ENCODE measurements at regions not wholly inside any gene's neighbourhood (a gene's known extent, or its start where the extent isn't known, plus 50 kb on each side); places are given as distances from the start of the nearest gene placed in this dataset.

GRCh38 chr2:56009758-56010458 is 86.3 kb upstream of the EFEMP1 start:
- H3K27ac ChIP-seq = no peak overlapping the region

GRCh38 chr2:56011624-56012023 is 88.0 kb upstream of the EFEMP1 start:
- no peak overlapping the region for H3K27ac ChIP-seq
- TF ChIP-seq ZFX (IDR thresholded peaks at IDR 0.05; ENCODE audit: borderline replicate concordance) (no peak), CTCF (IDR thresholded peaks at IDR 0.05) (no peak)

More at GRCh38 chr2:56009758-56010458, 86.3 kb upstream of the EFEMP1 start:
- TF ChIP-seq CTCF (IDR thresholded peaks at IDR 0.05) (peak; percentile 79), ZFX (IDR thresholded peaks at IDR 0.05; ENCODE audit: borderline replicate concordance) (no peak)

GRCh38 chr2:56012221-56012765 is 88.7 kb upstream of the EFEMP1 start:
- no peak for TF ChIP-seq ZFX (IDR thresholded peaks at IDR 0.05; ENCODE audit: borderline replicate concordance)
- TF ChIP-seq CTCF (IDR thresholded peaks at IDR 0.05) = no peak

GRCh38 chr2:56013475-56013874 is 89.9 kb upstream of the EFEMP1 start:
- no peak overlapping the region for H3K27ac ChIP-seq
- TF ChIP-seq CTCF (IDR thresholded peaks at IDR 0.05) = no peak
- no peak for TF ChIP-seq ZFX (IDR thresholded peaks at IDR 0.05; ENCODE audit: borderline replicate concordance)

More at GRCh38 chr2:56012221-56012765, 88.7 kb upstream of the EFEMP1 start:
- H3K27ac ChIP-seq = no peak overlapping the region

- H3K27ac ChIP-seq = no peak overlapping the region
- TF ChIP-seq ZFX (IDR thresholded peaks at IDR 0.05; ENCODE audit: borderline replicate concordance) (no peak), CTCF (IDR thresholded peaks at IDR 0.05) (no peak)
Observed at GRCh38 chr2:56014046-56014730, 90.6 kb upstream of the EFEMP1 start.

- H3K27ac ChIP-seq = no peak overlapping the region
- TF ChIP-seq CTCF (IDR thresholded peaks at IDR 0.05) = no peak
Observed at GRCh38 chr2:56015711-56016115, 92.1 kb upstream of the EFEMP1 start.

- no peak overlapping the region for H3K27ac ChIP-seq
- TF ChIP-seq ZFX (IDR thresholded peaks at IDR 0.05; ENCODE audit: borderline replicate concordance) (no peak), CTCF (IDR thresholded peaks at IDR 0.05) (no peak)
Observed at GRCh38 chr2:56017784-56018183, 94.2 kb upstream of the EFEMP1 start.
